Gastroesophageal sphincter (tissue), 3 donors: ENCODE measurements at regions not wholly inside any gene's neighbourhood (a gene's known extent, or its start where the extent isn't known, plus 50 kb on each side); places are given as distances from the start of the nearest gene placed in this dataset.

Experiments
- POLR2A ChIP-seq, 2 donors: fragments of 450-650 bp; IDR thresholded peaks; one replicate each; pipeline ENCODE4 v1.6.1; 2017; ENCODE audit warnings: antibody characterized with exemption in 2 of 2, mild to moderate bottlenecking in 2 of 2, moderate library complexity in 1 of 2
- POLR2AphosphoS5 ChIP-seq: sonication (generic); formaldehyde crosslinking; IDR thresholded peaks from one replicate; pipeline ENCODE4 v1.6.1; 2017; ENCODE audit warnings: antibody characterized with exemption
- TF ChIP-seq, protein P1 (sequence below), 4 experiments: fragments of 200-600 bp in 2 of 4; fragments of 450-650 bp in 2 of 4; sonication (generic) in 1 of 4; IDR thresholded peaks; one replicate each; pipeline ENCODE4 v1.5.1; 2017 to 2019; ENCODE audit warnings: antibody characterized with exemption in 4 of 4, mild to moderate bottlenecking in 2 of 4, moderate library complexity in 2 of 4

DNA sequence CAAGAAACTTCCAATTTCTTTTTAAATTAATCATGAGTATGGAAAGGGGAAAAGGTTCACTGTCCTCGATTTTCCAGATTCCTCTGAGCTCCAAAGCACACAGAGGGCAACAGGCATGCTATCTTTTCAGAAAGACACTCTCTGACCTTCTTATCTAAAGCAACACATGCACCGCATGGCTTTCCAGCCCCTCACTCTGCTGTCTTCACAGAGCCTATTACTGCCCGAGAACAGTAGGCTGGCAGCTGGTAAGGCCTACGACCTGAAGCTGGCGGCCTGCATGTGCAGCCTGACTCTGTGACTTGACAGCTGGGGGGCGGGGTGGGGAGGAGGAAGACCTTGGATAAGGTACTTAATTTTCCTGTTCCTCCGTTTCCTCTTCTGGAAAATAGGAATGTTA is 86.3 kb downstream of the ELOVL4 start:
- TF ChIP-seq, protein P1, sequence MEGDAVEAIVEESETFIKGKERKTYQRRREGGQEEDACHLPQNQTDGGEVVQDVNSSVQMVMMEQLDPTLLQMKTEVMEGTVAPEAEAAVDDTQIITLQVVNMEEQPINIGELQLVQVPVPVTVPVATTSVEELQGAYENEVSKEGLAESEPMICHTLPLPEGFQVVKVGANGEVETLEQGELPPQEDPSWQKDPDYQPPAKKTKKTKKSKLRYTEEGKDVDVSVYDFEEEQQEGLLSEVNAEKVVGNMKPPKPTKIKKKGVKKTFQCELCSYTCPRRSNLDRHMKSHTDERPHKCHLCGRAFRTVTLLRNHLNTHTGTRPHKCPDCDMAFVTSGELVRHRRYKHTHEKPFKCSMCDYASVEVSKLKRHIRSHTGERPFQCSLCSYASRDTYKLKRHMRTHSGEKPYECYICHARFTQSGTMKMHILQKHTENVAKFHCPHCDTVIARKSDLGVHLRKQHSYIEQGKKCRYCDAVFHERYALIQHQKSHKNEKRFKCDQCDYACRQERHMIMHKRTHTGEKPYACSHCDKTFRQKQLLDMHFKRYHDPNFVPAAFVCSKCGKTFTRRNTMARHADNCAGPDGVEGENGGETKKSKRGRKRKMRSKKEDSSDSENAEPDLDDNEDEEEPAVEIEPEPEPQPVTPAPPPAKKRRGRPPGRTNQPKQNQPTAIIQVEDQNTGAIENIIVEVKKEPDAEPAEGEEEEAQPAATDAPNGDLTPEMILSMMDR (IDR thresholded peaks at IDR 0.05), result no peak
- TF ChIP-seq POLR2AphosphoS5, result no peak
- no peak for TF ChIP-seq POLR2A (IDR thresholded peaks at IDR 0.05)
